ENCODE measurements at regions not wholly inside any gene's neighbourhood (a gene's known extent, or its start where the extent isn't known, plus 50 kb on each side); places are given as distances from the start of the nearest gene placed in this dataset.
A peak's percentile ranks its signal among the peaks of the same experiment; 100 is the strongest.

- no peak for DNase-seq
Measured at GRCh38 chr3:180287703-180288102, 251.0 kb upstream of the PEX5L start.

GRCh38 chr3:180288816-180289215, 252.1 kb upstream of the PEX5L start:
- no peak for DNase-seq

- DNase-seq, result no peak
Measured at GRCh38 chr3:180290300-180290699, 253.6 kb upstream of the PEX5L start.

GRCh38 chr3:180294282-180295027, 257.7 kb upstream of the PEX5L start:
- no peak for DNase-seq

GRCh38 chr3:180295811-180296210, 259.1 kb upstream of the PEX5L start:
- no peak for DNase-seq

GRCh38 chr3:180296971-180297370, 260.2 kb upstream of the PEX5L start:
- DNase-seq, result no peak

- no peak for DNase-seq
Measured at GRCh38 chr3:180306155-180306554, 269.4 kb upstream of the PEX5L start.

GRCh38 chr3:180306691-180307090, 270.0 kb upstream of the PEX5L start:
- DNase-seq, result peak; percentile 57

GRCh38 chr3:180311242-180311641, 274.5 kb upstream of the PEX5L start:
- no peak for DNase-seq

- no peak for DNase-seq
Measured at GRCh38 chr3:180316321-180316720, 279.6 kb upstream of the PEX5L start.

- DNase-seq, result no peak
Measured at GRCh38 chr3:180319461-180319860, 282.5 kb upstream of the TTC14 start.

GRCh38 chr3:180320631-180321030, 281.3 kb upstream of the TTC14 start:
- DNase-seq, result no peak

- no peak for DNase-seq
Measured at GRCh38 chr3:180321534-180321933, 280.4 kb upstream of the TTC14 start.

GRCh38 chr3:180322829-180323228, 279.1 kb upstream of the TTC14 start:
- no peak for DNase-seq

- DNase-seq, result no peak
Measured at GRCh38 chr3:180324791-180325190, 277.2 kb upstream of the TTC14 start.

- no peak for DNase-seq
Measured at GRCh38 chr3:180325533-180325932, 276.4 kb upstream of the TTC14 start.

- no peak for DNase-seq
Measured at GRCh38 chr3:180325958-180326357, 276.0 kb upstream of the TTC14 start.

- no peak for DNase-seq
Measured at GRCh38 chr3:180329187-180329586, 272.8 kb upstream of the TTC14 start.

GRCh38 chr3:180329847-180330246, 272.1 kb upstream of the TTC14 start:
- DNase-seq, result no peak

GRCh38 chr3:180330440-180330839, 271.5 kb upstream of the TTC14 start:
- DNase-seq, result no peak

GRCh38 chr3:180332608-180333007, 269.4 kb upstream of the TTC14 start:
- DNase-seq, result no peak

GRCh38 chr3:180335050-180335449, 266.9 kb upstream of the TTC14 start:
- DNase-seq, result no peak

- DNase-seq, result no peak
Measured at GRCh38 chr3:180340395-180340794, 261.6 kb upstream of the TTC14 start.

- DNase-seq, result no peak
Measured at GRCh38 chr3:180341516-180341915, 260.4 kb upstream of the TTC14 start.

GRCh38 chr3:180351601-180352000, 250.4 kb upstream of the TTC14 start:
- no peak for DNase-seq

Data from NCI-H2171 treated with DMSO at 0.1 percent for 48 hours (cell line).